ENCODE measurements at regions not wholly inside any gene's neighbourhood (a gene's known extent, or its start where the extent isn't known, plus 50 kb on each side); places are given as distances from the start of the nearest gene placed in this dataset.

GRCh38 chr10:107708981-107709380, 544.5 kb upstream of the SORCS1 start:
- TF ChIP-seq CTCF (IDR thresholded peaks at IDR 0.05; ENCODE audit: low read length): no peak
- TF ChIP-seq EZH2 (IDR thresholded peaks at IDR 0.05; ENCODE audit: borderline replicate concordance, low read length): no peak

Data from OCI-LY1 (cell line).